Thyroid gland (tissue), 4 donors: ENCODE measurements at regions not wholly inside any gene's neighbourhood (a gene's known extent, or its start where the extent isn't known, plus 50 kb on each side); places are given as distances from the start of the nearest gene placed in this dataset.

ENCODE experiments used
- DNase-seq, 2 donors: peaks; one replicate each; pipeline ENCODE4 v3.0.0-alpha.2; 2019
- H3K27ac ChIP-seq, 3 donors: fragments of 200-600 bp; sonication (generic); 1 replicate in 2 of 3; 2 replicates in 1 of 3; pipeline ENCODE4 v1.5.1; 2016 to 2019; ENCODE audit warnings: mild to moderate bottlenecking in 1 of 3, moderate library complexity in 1 of 3
- H3K27me3 ChIP-seq: fragments of 200-600 bp; sonication (generic); one replicate; pipeline ENCODE4 v1.5.1; 2019
- H3K36me3 ChIP-seq, 2 donors: fragments of 200-600 bp; sonication (generic); one replicate each; pipeline ENCODE4 v1.5.1; 2016 to 2019
- H3K4me1 ChIP-seq, 2 donors: fragments of 200-600 bp; sonication (generic); one replicate each; pipeline ENCODE4 v1.5.1; 2017 to 2019
- H3K4me3 ChIP-seq, 3 donors: fragments of 200-600 bp; sonication (generic); replicated peaks in 1 of 3; 1 replicate in 2 of 3; 2 replicates in 1 of 3; pipeline ENCODE4 v1.5.1; 2016; ENCODE audit warnings: mild to moderate bottlenecking in 1 of 3
- H3K9me3 ChIP-seq: fragments of 200-600 bp; sonication (generic); one replicate; pipeline ENCODE4 v1.5.1; 2017
- CTCF ChIP-seq, 6 experiments: fragments of 200-600 bp in 3 of 6; fragments of 450-650 bp in 3 of 6; sonication (generic) in 3 of 6; IDR thresholded peaks; one replicate each; pipeline ENCODE4 v1.5.1; 2016 to 2019; ENCODE audit warnings: antibody characterized with exemption in 6 of 6, mild to moderate bottlenecking in 2 of 6, inconsistent platforms in 1 of 6, moderate library complexity in 1 of 6
- POLR2A ChIP-seq, 2 donors: fragments of 450-650 bp; IDR thresholded peaks; one replicate each; pipeline ENCODE4 v1.6.1; 2017; ENCODE audit warnings: antibody characterized with exemption in 2 of 2, mild to moderate bottlenecking in 2 of 2, moderate library complexity in 1 of 2
- WGBS, 2 donors: methylation state at CpG; one replicate each; pipeline ENCODE4 v1.1.5; 2017; 5-methylcytosine and 5-hydroxymethylcytosine counted together
- intact Hi-C: fragments of 100-400 bp; cut with DNase I; formaldehyde crosslinking; loops from one replicate; pipeline ENCODE4 v1.15.1; 2023

- no peak for DNase-seq
- H3K27ac ChIP-seq = no peak overlapping the region
- no peaks in the 10 kb centered on the region for H3K36me3 ChIP-seq
- no peaks in the 10 kb centered on the region for H3K4me1 ChIP-seq
- TF ChIP-seq POLR2A (IDR thresholded peaks at IDR 0.05) (no peak), CTCF (IDR thresholded peaks at IDR 0.05) (no peak)
- intact Hi-C loops = no loop called here
- H3K9me3 ChIP-seq = no peaks in the 10 kb centered on the region
- H3K27me3 ChIP-seq = no peaks in the 10 kb centered on the region
- H3K4me3 ChIP-seq = no peak overlapping the region
- 85 to 96% methylated on average over 1 of the region's 1 CpG for WGBS, 2 donors
These were observed 490.9 kb upstream of the TENM4 start for GRCh38 chr11:79931692-79932091.

DNA sequence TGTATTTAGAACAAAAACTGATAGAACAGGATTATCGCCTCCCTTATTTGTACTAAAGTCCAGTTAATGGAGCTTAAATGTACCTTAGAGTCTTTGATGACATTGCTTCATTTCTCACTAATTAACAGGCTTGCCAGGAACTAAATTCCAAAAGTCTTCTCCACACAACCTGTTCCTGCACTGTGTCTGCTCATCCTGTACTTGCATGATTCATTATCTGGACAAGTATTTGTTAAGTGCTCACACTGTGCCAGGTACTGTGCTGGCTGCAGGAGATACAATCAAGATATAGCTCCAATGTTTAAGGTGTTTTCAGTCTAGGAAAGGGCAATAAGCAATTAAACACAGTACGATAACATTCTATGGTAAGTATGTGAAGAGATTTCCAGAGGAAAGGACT is 485.9 kb upstream of the TENM4 start:
- Histone ChIP-seq H3K9me3 (no peaks in the 10 kb centered on the region), H3K4me3 (no peak overlapping the region), H3K27ac (no peak overlapping the region), H3K4me1 (no peaks in the 10 kb centered on the region), H3K27me3 (no peaks in the 10 kb centered on the region), H3K36me3 (no peaks in the 10 kb centered on the region)
- intact Hi-C loops = no loop called here
- TF ChIP-seq CTCF (IDR thresholded peaks at IDR 0.05) (no peak), POLR2A (IDR thresholded peaks at IDR 0.05) (no peak)
- DNase-seq = no peak
- 91 to 95% methylated on average over 2 of the region's 2 CpGs for WGBS, 2 donors

DNA sequence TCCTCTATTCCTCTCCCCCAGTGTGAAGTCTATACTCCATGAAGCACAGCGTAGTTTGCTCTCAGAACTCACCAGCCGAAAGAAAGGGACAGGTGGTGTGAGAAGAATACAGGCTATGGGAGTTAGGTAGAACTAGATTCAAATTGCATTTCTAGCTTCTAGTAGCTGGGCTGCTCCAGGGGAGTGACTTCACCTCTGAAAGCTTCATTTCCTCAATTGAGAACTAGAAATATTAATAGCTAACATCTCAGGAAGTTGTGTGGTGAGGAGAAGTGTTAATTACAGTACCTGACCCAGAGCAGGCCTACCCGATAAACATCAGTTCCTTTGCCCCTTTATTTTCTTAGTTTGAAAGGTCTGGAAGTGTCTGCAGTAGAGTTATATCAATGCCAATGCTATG is 484.7 kb upstream of the TENM4 start:
- DNase-seq = no peak
- intact Hi-C loops = no loop called here
- H3K36me3 ChIP-seq = no peaks in the 10 kb centered on the region
- WGBS, 2 donors = 86 to 87% methylated on average over 3 of the region's 3 CpGs
- H3K9me3 ChIP-seq = no peaks in the 10 kb centered on the region
- no peak overlapping the region for H3K4me3 ChIP-seq
- TF ChIP-seq POLR2A (IDR thresholded peaks at IDR 0.05) = no peak
- H3K27ac ChIP-seq = no peak overlapping the region
- H3K4me1 ChIP-seq = no peaks in the 10 kb centered on the region
- H3K27me3 ChIP-seq = no peaks in the 10 kb centered on the region

DNA sequence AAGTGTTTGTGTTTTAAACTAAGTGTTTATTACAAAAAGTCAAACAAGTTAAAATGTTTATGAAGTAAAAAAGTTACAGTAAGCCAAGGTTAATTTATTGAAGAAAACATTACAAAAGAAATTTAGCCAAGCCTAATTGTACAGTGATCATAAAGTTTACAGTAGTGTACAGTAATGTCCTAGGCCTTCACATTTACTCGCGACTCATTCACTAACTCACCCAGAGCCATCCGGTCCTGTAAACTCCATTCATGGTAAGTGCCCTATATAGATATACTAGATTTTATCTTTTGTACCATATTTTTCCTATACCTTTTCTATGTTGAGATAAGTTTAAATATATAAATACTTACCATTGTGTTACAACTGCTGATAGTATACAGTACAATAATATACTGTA is 481.8 kb upstream of the TENM4 start:
- no peak for TF ChIP-seq POLR2A (IDR thresholded peaks at IDR 0.05)
- TF ChIP-seq CTCF (IDR thresholded peaks at IDR 0.05) = no peak
- intact Hi-C loops = no loop called here
- no peak for DNase-seq
- H3K27me3 ChIP-seq = no peaks in the 10 kb centered on the region
- no peak overlapping the region for H3K27ac ChIP-seq
- H3K9me3 ChIP-seq = no peaks in the 10 kb centered on the region
- H3K4me3 ChIP-seq = no peak overlapping the region
- H3K36me3 ChIP-seq = no peaks in the 10 kb centered on the region
- WGBS, 2 donors = 96 to 98% methylated on average over 3 of the region's 3 CpGs
- H3K4me1 ChIP-seq = no peaks in the 10 kb centered on the region

DNA sequence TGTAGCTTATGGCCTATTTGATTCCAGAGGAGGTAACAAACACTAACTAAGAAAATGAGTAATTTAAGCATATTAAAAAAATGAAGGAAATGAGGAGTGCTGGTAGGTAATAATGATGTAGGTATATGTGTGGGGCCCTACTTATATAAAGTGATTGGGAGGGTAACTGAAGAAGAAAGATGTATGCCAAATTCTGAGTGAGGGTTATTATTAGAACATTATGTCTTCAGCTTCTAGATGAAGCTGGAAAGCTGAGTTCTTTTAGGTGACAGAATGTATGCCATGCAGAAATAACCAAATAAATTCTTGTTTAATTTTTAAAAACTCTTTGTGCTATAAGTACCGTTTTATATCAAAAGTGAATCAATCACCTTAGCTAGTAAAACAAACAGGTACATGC is 479.6 kb upstream of the TENM4 start:
- H3K4me3 ChIP-seq = no peak overlapping the region
- intact Hi-C loops = no loop called here
- H3K9me3 ChIP-seq = no peaks in the 10 kb centered on the region
- DNase-seq = no peak
- TF ChIP-seq POLR2A (IDR thresholded peaks at IDR 0.05) (no peak), CTCF (IDR thresholded peaks at IDR 0.05) (no peak)
- no peaks in the 10 kb centered on the region for H3K36me3 ChIP-seq
- no peaks in the 10 kb centered on the region for H3K4me1 ChIP-seq
- H3K27me3 ChIP-seq = no peaks in the 10 kb centered on the region
- no peak overlapping the region for H3K27ac ChIP-seq
- WGBS, 2 donors = 91 to 92% methylated on average over 1 of the region's 1 CpG

GRCh38 chr11:79919350-79919749 is 478.5 kb upstream of the TENM4 start:
- DNase-seq = no peak
- intact Hi-C loops = no loop called here

More at GRCh38 chr11:79919350-79919749, 478.5 kb upstream of the TENM4 start:
- H3K27me3 ChIP-seq = no peaks in the 10 kb centered on the region
- no peak overlapping the region for H3K27ac ChIP-seq
- H3K4me1 ChIP-seq = no peaks in the 10 kb centered on the region
- H3K9me3 ChIP-seq = no peaks in the 10 kb centered on the region
- TF ChIP-seq POLR2A (IDR thresholded peaks at IDR 0.05) (no peak), CTCF (IDR thresholded peaks at IDR 0.05) (no peak)
- no peak overlapping the region for H3K4me3 ChIP-seq
- no peaks in the 10 kb centered on the region for H3K36me3 ChIP-seq
